Activated T-helper 1 cell treated with anti-CD3 and anti-CD28 coated beads, Interleukin-12 subunit alpha, Interleukin-12 subunit beta, Interleukin-2, Interleukin-4 antibody, amounts not matched to agents 30 ng/mL and 10 ng/mL and 1 ng/mL, durations not matched to agents 14 hours and 24 hours and 36 hours (primary cell): ENCODE measurements at regions not wholly inside any gene's neighbourhood (a gene's known extent, or its start where the extent isn't known, plus 50 kb on each side); places are given as distances from the start of the nearest gene placed in this dataset.

Source experiments
- DNase-seq: peaks from one replicate; pipeline ENCODE4 v3.0.0; 2021; ENCODE audit warnings: low spot score
- H3K27ac Mint-ChIP-seq: one replicate; pipeline ENCODE4 v1.8.0; 2021; ENCODE audit warnings: mild to moderate bottlenecking, mixed read lengths
- H3K27me3 Mint-ChIP-seq: one replicate; pipeline ENCODE4 v1.8.0; 2022; ENCODE audit warnings: mild to moderate bottlenecking, moderate library complexity, mixed read lengths; ENCODE audit not compliant: insufficient read depth
- H3K36me3 Mint-ChIP-seq: one replicate; pipeline ENCODE4 v1.8.0; 2021; ENCODE audit warnings: low read depth, mixed read lengths
- H3K4me1 Mint-ChIP-seq: one replicate; pipeline ENCODE4 v1.8.0; 2021; ENCODE audit warnings: low read depth, mixed read lengths
- H3K4me3 Mint-ChIP-seq: one replicate; pipeline ENCODE4 v1.8.0; 2021; ENCODE audit warnings: mild to moderate bottlenecking, moderate library complexity, mixed read lengths
- H3K9me3 Mint-ChIP-seq: one replicate; pipeline ENCODE4 v1.8.0; 2021; ENCODE audit warnings: mixed read lengths
- intact Hi-C: fragments of 100-400 bp; cut with micrococcal nuclease; formaldehyde crosslinking; loops from one replicate; pipeline ENCODE4 v1.15.1; 2024

DNA sequence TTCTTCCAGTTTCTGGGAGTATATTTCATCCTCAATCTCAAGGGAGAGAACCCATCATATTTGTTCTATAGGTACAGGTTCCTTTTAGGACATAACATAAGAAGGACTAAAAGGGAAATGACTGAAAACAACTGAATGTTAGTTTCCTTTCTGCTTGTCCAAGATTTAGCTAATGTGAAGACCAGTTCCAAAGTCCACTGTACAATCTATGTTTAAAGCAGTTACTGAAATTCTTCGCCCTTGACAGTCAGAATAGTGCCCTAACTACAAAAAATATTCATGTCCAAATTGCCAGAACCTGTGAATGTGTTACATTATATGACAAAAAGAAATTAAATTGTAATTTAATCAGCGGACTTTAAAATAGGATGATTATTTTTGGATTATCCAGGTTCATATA is 466.3 kb upstream of the SETBP1 start:
- Mint-ChIP-seq H3K36me3 (no peaks in the 10 kb centered on the region), H3K27me3 (no peaks in the 10 kb centered on the region), H3K27ac (no peak overlapping the region), H3K9me3 (no peaks in the 10 kb centered on the region), H3K4me3 (no peak overlapping the region), H3K4me1 (no peaks in the 10 kb centered on the region)
- intact Hi-C loops, result no loop called here
- DNase-seq, result no peak

DNA sequence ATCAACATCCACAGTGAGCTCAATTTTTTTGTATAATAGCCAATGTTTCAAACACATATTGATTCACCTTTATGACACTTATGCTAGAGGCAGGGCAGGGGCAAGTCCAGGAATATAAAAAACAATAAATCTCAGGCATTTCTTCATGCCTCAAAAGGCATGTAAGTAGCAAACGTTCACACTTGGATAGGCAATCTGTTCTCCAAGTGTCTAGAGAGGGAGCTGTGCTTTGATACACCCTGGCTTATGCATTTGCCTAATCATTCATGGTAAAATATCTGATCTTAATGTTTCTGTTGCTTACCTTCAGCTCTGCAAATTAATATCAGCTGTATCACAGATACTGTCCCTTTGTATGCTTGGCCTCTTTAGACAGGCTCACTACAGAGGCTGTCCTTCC is 464.5 kb upstream of the SETBP1 start:
- no peak for DNase-seq
- Mint-ChIP-seq H3K4me3 (no peak overlapping the region), H3K27ac (no peak overlapping the region), H3K9me3 (no peaks in the 10 kb centered on the region), H3K27me3 (no peaks in the 10 kb centered on the region), H3K36me3 (no peaks in the 10 kb centered on the region), H3K4me1 (no peaks in the 10 kb centered on the region)
- intact Hi-C loops, result no loop called here

DNA sequence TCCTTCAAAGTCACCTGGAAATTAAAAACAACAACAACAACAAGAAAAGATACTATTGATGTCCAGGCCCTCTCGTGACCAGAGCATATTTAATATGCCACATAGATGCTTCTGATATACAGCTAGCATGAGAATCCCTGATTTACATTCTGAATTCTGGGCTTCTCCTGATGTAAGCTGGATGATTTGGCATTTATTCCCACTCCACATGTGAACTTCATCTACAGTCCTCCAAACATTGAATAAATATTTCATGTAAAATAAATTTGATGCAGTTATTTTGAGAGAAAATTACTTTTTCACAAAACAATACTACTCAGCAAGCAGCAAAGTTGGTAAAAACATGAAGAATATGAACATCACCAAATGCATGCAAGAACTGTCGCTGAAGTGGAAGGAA is 453.2 kb upstream of the SETBP1 start:
- DNase-seq, result no peak
- Mint-ChIP-seq H3K4me3 (no peak overlapping the region), H3K4me1 (no peaks in the 10 kb centered on the region), H3K36me3 (no peaks in the 10 kb centered on the region), H3K27ac (no peak overlapping the region), H3K27me3 (no peaks in the 10 kb centered on the region), H3K9me3 (no peaks in the 10 kb centered on the region)
- intact Hi-C loops, result no loop called here

- intact Hi-C loops, result loop anchor here (10.0 kb wide), 1 partner anchor 965 kb away; no protein-coding TSS in a partner anchor
- H3K27ac Mint-ChIP-seq, result no peak overlapping the region
Observed at GRCh38 chr18:44229693-44230108, 451.0 kb upstream of the SETBP1 start.

DNA sequence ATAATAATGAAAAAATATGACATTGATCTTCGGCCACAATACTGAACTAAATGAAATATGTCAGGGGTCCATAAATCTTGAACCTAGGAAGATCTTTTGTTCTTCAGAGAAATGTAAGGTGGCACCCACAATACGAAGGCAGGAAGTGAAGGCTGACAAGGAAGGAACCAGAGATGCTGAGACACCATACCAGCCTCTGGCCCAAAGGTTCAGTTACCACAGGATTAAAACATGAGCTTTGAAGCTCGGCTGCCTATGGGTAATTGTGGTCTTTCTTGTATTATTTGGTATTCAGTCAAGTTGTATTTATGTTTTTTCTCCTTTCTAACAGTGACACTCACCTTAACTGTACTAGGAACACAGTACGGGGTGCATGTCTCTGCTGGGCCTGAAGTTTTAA is 448.8 kb upstream of the SETBP1 start:
- H3K4me3 Mint-ChIP-seq, result no peak overlapping the region
- H3K27me3 Mint-ChIP-seq, result no peaks in the 10 kb centered on the region
- intact Hi-C loops, result loop anchor here (10.0 kb wide), 1 partner anchor 963 kb away; no protein-coding TSS in a partner anchor
- H3K36me3 Mint-ChIP-seq, result no peaks in the 10 kb centered on the region
- H3K4me1 Mint-ChIP-seq, result no peaks in the 10 kb centered on the region
- no peak for DNase-seq
- no peak overlapping the region for H3K27ac Mint-ChIP-seq
- H3K9me3 Mint-ChIP-seq, result no peaks in the 10 kb centered on the region

More at GRCh38 chr18:44229693-44230108, 451.0 kb upstream of the SETBP1 start:
- Mint-ChIP-seq H3K4me1 (no peaks in the 10 kb centered on the region), H3K9me3 (no peaks in the 10 kb centered on the region), H3K27me3 (no peaks in the 10 kb centered on the region), H3K4me3 (no peak overlapping the region), H3K36me3 (no peaks in the 10 kb centered on the region)
- no peak for DNase-seq

GRCh38 chr18:44232500-44232899 is 448.2 kb upstream of the SETBP1 start:
- H3K4me1 Mint-ChIP-seq, result no peaks in the 10 kb centered on the region
- H3K4me3 Mint-ChIP-seq, result no peak overlapping the region
- H3K27ac Mint-ChIP-seq, result no peak overlapping the region
- no peaks in the 10 kb centered on the region for H3K9me3 Mint-ChIP-seq
- H3K36me3 Mint-ChIP-seq, result no peaks in the 10 kb centered on the region
- no peaks in the 10 kb centered on the region for H3K27me3 Mint-ChIP-seq
- DNase-seq, result no peak
- intact Hi-C loops, result loop anchor here (10.0 kb wide), 1 partner anchor 962 kb away; no protein-coding TSS in a partner anchor

DNA sequence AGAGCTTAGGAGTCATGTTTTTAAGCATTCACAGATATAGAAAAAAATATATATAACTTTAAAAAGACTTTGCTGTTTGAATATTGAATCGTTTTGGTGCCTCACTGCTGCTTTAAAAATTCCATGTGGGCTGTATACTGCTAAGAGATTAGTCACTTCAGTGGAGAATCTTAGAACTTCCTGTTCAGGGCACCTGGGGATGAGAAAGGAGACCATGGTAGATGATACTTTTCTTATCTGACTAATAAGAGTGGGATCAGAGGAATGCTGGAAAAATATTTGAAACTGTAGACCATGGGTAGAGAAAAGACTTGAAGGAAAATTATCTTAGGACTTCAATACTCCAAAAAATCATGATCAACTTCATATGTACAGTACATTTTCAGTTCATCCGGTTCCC is 442.2 kb upstream of the SETBP1 start:
- H3K4me1 Mint-ChIP-seq, result no peaks in the 10 kb centered on the region
- H3K4me3 Mint-ChIP-seq, result no peak overlapping the region
- H3K36me3 Mint-ChIP-seq, result no peaks in the 10 kb centered on the region
- no peak for DNase-seq
- no peak overlapping the region for H3K27ac Mint-ChIP-seq
- intact Hi-C loops, result loop anchor here (10.0 kb wide), 1 partner anchor 956 kb away; no protein-coding TSS in a partner anchor
- no peaks in the 10 kb centered on the region for H3K9me3 Mint-ChIP-seq
- H3K27me3 Mint-ChIP-seq, result no peaks in the 10 kb centered on the region

DNA sequence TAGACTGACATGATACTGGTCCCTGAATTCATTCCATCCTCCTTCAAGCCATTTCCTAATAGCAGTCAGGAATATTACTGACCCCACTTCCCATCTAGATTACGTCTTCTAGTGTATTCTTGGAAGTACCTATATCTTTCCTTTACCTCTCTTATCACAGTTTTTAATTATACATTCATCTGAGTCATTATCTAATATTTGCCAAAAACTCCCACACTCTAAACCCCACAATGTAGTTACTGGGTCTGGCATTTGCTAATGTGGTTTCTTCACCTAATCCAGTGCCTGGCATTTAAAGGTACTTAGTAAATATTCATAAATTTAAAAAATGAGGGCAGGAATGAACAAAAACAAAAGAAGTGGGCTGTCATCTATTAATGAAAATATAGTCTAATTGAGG is 441.8 kb upstream of the SETBP1 start:
- no peak overlapping the region for H3K27ac Mint-ChIP-seq
- intact Hi-C loops, result loop anchor here (10.0 kb wide), 1 partner anchor 956 kb away; no protein-coding TSS in a partner anchor
- H3K4me3 Mint-ChIP-seq, result no peak overlapping the region
- no peaks in the 10 kb centered on the region for H3K36me3 Mint-ChIP-seq
- no peaks in the 10 kb centered on the region for H3K9me3 Mint-ChIP-seq
- no peaks in the 10 kb centered on the region for H3K27me3 Mint-ChIP-seq
- no peaks in the 10 kb centered on the region for H3K4me1 Mint-ChIP-seq
- no peak for DNase-seq

DNA sequence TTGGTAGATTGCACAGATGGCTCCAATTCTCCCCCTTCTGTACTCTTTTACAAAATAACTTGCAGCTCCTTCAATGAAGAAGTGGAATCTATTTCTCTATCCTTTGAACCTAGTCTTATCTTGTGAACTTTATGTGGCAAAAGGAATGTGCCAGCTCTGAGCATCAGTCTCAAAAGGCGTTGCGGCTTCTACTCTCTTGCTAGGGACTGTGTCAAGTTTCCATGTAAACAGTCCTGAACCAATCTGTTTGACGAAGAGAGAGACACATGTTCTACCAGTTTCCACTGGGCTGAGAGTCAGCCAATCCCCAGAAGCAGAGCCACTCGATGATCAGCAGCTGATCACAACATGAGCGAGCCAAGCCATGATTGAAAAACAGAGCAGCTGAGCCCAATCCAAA is 439.7 kb upstream of the SETBP1 start:
- no peak overlapping the region for H3K27ac Mint-ChIP-seq
- H3K9me3 Mint-ChIP-seq, result no peaks in the 10 kb centered on the region
- no peak overlapping the region for H3K4me3 Mint-ChIP-seq
- no peak for DNase-seq
- intact Hi-C loops, result no loop called here
- H3K4me1 Mint-ChIP-seq, result no peaks in the 10 kb centered on the region
- no peaks in the 10 kb centered on the region for H3K27me3 Mint-ChIP-seq
- H3K36me3 Mint-ChIP-seq, result no peaks in the 10 kb centered on the region

DNA sequence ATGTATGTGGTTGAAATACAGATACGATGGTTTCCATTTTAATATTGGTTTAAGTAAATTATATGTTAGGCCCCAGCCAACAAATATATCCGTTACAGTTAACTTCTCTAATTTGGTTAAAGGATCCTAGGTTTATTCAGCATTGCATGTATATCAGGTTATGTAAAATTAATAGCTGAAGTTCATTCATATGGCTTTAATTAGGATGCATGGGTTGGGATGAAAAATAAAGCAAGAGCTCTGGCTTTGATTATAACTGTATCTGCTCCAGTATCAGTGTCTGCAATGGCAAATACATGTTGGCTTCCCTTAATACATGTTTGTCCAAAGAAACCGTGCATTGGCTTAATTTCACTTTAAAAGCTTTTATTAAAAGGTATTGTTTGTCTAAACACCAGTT is 435.7 kb upstream of the SETBP1 start:
- H3K36me3 Mint-ChIP-seq, result no peaks in the 10 kb centered on the region
- no peaks in the 10 kb centered on the region for H3K27me3 Mint-ChIP-seq
- H3K4me1 Mint-ChIP-seq, result no peaks in the 10 kb centered on the region
- no peak overlapping the region for H3K27ac Mint-ChIP-seq
- no peak overlapping the region for H3K4me3 Mint-ChIP-seq
- peaks cover 3% of the 10 kb centered on the region for H3K9me3 Mint-ChIP-seq
- intact Hi-C loops, result no loop called here
- DNase-seq, result no peak

GRCh38 chr18:44246001-44246400 is 434.7 kb upstream of the SETBP1 start:
- H3K4me3 Mint-ChIP-seq, result no peak overlapping the region
- no peak for DNase-seq
- no peaks in the 10 kb centered on the region for H3K4me1 Mint-ChIP-seq
- H3K27ac Mint-ChIP-seq, result no peak overlapping the region
- H3K27me3 Mint-ChIP-seq, result no peaks in the 10 kb centered on the region
- no peaks in the 10 kb centered on the region for H3K36me3 Mint-ChIP-seq
- peaks cover 3% of the 10 kb centered on the region for H3K9me3 Mint-ChIP-seq
- intact Hi-C loops, result no loop called here

DNA sequence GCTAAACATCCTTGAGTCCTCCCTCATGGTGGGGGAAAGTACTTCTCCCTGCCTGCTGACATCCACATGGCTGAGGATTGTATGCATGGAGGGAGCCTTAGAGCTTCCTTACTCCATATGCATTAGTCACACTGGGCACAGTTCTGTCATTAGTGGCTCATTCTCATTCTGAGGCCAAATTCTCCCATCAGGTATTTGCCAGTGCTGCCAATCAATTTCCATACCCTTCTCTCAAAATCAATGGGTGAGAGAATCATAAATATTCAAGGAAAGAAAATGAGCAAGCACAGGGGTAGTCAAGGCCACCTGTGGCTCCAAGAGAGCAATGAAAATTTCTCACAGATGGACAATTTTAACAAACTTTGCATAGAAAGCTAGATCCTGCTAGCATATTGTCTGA is 422.6 kb upstream of the SETBP1 start:
- H3K9me3 Mint-ChIP-seq, result peaks cover 18% of the 10 kb centered on the region
- no peak overlapping the region for H3K4me3 Mint-ChIP-seq
- H3K36me3 Mint-ChIP-seq, result no peaks in the 10 kb centered on the region
- intact Hi-C loops, result no loop called here
- no peaks in the 10 kb centered on the region for H3K27me3 Mint-ChIP-seq
- H3K27ac Mint-ChIP-seq, result no peak overlapping the region
- no peaks in the 10 kb centered on the region for H3K4me1 Mint-ChIP-seq
- no peak for DNase-seq

GRCh38 chr18:44258576-44258975 is 422.1 kb upstream of the SETBP1 start:
- Mint-ChIP-seq H3K9me3 (peaks cover 14% of the 10 kb centered on the region), H3K36me3 (no peaks in the 10 kb centered on the region), H3K4me3 (no peak overlapping the region), H3K27ac (no peak overlapping the region), H3K27me3 (no peaks in the 10 kb centered on the region), H3K4me1 (no peaks in the 10 kb centered on the region)
- intact Hi-C loops, result no loop called here
- DNase-seq, result no peak

GRCh38 chr18:44259610-44260009 is 421.1 kb upstream of the SETBP1 start:
- Mint-ChIP-seq H3K27me3 (no peaks in the 10 kb centered on the region), H3K4me1 (no peaks in the 10 kb centered on the region), H3K9me3 (peaks cover 13% of the 10 kb centered on the region), H3K36me3 (no peaks in the 10 kb centered on the region), H3K27ac (no peak overlapping the region), H3K4me3 (no peak overlapping the region)
- intact Hi-C loops, result no loop called here
- no peak for DNase-seq
